Dendritic cell treated with granulocyte-macrophage colony-stimulating factor and Interleukin-4, amounts not matched to agents 40 ng/mL and 50 ng/mL, for 4 days (primary cell): ENCODE measurements at regions not wholly inside any gene's neighbourhood (a gene's known extent, or its start where the extent isn't known, plus 50 kb on each side); places are given as distances from the start of the nearest gene placed in this dataset.
"Not testable (repeated sequence)": the region's sequence is repeated elsewhere in the genome, so short reads cannot be mapped to it uniquely, and the experiment has no call there.

Source experiments
- H3K27ac Mint-ChIP-seq: one replicate; pipeline ENCODE4 v1.8.0; 2022; ENCODE audit warnings: mild to moderate bottlenecking, mixed read lengths
- H3K27me3 Mint-ChIP-seq: one replicate; pipeline ENCODE4 v1.8.0; 2022; ENCODE audit warnings: mild to moderate bottlenecking, mixed read lengths
- H3K36me3 Mint-ChIP-seq: one replicate; pipeline ENCODE4 v1.8.0; 2022; ENCODE audit warnings: low read depth, mixed read lengths
- H3K4me1 Mint-ChIP-seq: one replicate; pipeline ENCODE4 v1.8.0; 2022; ENCODE audit warnings: low read depth, mixed read lengths
- H3K4me3 Mint-ChIP-seq: one replicate; pipeline ENCODE4 v1.8.0; 2022; ENCODE audit warnings: mild to moderate bottlenecking, moderate library complexity, mixed read lengths
- H3K9me3 Mint-ChIP-seq: one replicate; pipeline ENCODE4 v1.8.0; 2022; ENCODE audit warnings: mixed read lengths
- intact Hi-C: fragments of 100-400 bp; cut with micrococcal nuclease; formaldehyde crosslinking; loops from one replicate; pipeline ENCODE4 v1.15.0; 2022

GRCh38 chrX:34377645-34378044 lies 245.5 kb upstream of the FAM47A start:
- H3K27me3 Mint-ChIP-seq = no peaks in the 10 kb centered on the region
- no peaks in the 10 kb centered on the region for H3K4me1 Mint-ChIP-seq
- H3K9me3 Mint-ChIP-seq = no peaks in the 10 kb centered on the region
- no peaks in the 10 kb centered on the region for H3K36me3 Mint-ChIP-seq
- intact Hi-C loops = no loop called here
- no peak overlapping the region for H3K27ac Mint-ChIP-seq
- H3K4me3 Mint-ChIP-seq = no peak overlapping the region

- no peaks in the 10 kb centered on the region for H3K27me3 Mint-ChIP-seq
- intact Hi-C loops = no loop called here
- H3K9me3 Mint-ChIP-seq = no peaks in the 10 kb centered on the region
- H3K36me3 Mint-ChIP-seq = no peaks in the 10 kb centered on the region
- H3K27ac Mint-ChIP-seq = no peak overlapping the region
- no peaks in the 10 kb centered on the region for H3K4me1 Mint-ChIP-seq
- no peak overlapping the region for H3K4me3 Mint-ChIP-seq
Observed at GRCh38 chrX:34371754-34372153, 239.6 kb upstream of the FAM47A start.

GRCh38 chrX:34365471-34365870 lies 233.4 kb upstream of the FAM47A start:
- Mint-ChIP-seq H3K9me3 (no peaks in the 10 kb centered on the region), H3K27me3 (no peaks in the 10 kb centered on the region), H3K36me3 (no peaks in the 10 kb centered on the region), H3K4me3 (no peak overlapping the region), H3K4me1 (no peaks in the 10 kb centered on the region), H3K27ac (no peak overlapping the region)
- intact Hi-C loops = no loop called here

GRCh38 chrX:34350561-34351335 lies 218.6 kb upstream of the FAM47A start:
- no peaks in the 10 kb centered on the region for H3K4me1 Mint-ChIP-seq
- intact Hi-C loops = no loop called here
- no peaks in the 10 kb centered on the region for H3K27me3 Mint-ChIP-seq
- H3K27ac Mint-ChIP-seq = no peak overlapping the region
- no peaks in the 10 kb centered on the region for H3K36me3 Mint-ChIP-seq
- no peak overlapping the region for H3K4me3 Mint-ChIP-seq
- H3K9me3 Mint-ChIP-seq = no peaks in the 10 kb centered on the region

GRCh38 chrX:34343001-34343400 lies 210.9 kb upstream of the FAM47A start:
- no peaks in the 10 kb centered on the region for H3K36me3 Mint-ChIP-seq
- no peak overlapping the region for H3K4me3 Mint-ChIP-seq
- no peaks in the 10 kb centered on the region for H3K4me1 Mint-ChIP-seq
- no peak overlapping the region for H3K27ac Mint-ChIP-seq
- no peaks in the 10 kb centered on the region for H3K27me3 Mint-ChIP-seq
- intact Hi-C loops = no loop called here
- H3K9me3 Mint-ChIP-seq = no peaks in the 10 kb centered on the region

GRCh38 chrX:34341814-34342213 lies 209.7 kb upstream of the FAM47A start:
- Mint-ChIP-seq H3K27me3 (no peaks in the 10 kb centered on the region), H3K27ac (no peak overlapping the region), H3K36me3 (no peaks in the 10 kb centered on the region), H3K9me3 (peaks cover 5% of the 10 kb centered on the region), H3K4me1 (no peaks in the 10 kb centered on the region), H3K4me3 (no peak overlapping the region)
- intact Hi-C loops = no loop called here

GRCh38 chrX:34341258-34341657 lies 209.1 kb upstream of the FAM47A start:
- Mint-ChIP-seq H3K4me3 (no peak overlapping the region), H3K9me3 (peaks cover 9% of the 10 kb centered on the region), H3K27me3 (no peaks in the 10 kb centered on the region), H3K27ac (no peak overlapping the region), H3K4me1 (no peaks in the 10 kb centered on the region), H3K36me3 (no peaks in the 10 kb centered on the region)
- intact Hi-C loops = no loop called here

- H3K4me1 Mint-ChIP-seq = no peaks in the 10 kb centered on the region
- no peaks in the 10 kb centered on the region for H3K27me3 Mint-ChIP-seq
- H3K9me3 Mint-ChIP-seq = peaks cover 9% of the 10 kb centered on the region
- no peak overlapping the region for H3K27ac Mint-ChIP-seq
- no peak overlapping the region for H3K4me3 Mint-ChIP-seq
- intact Hi-C loops = no loop called here
- no peaks in the 10 kb centered on the region for H3K36me3 Mint-ChIP-seq
Observed at GRCh38 chrX:34338046-34338445, 205.9 kb upstream of the FAM47A start.

GRCh38 chrX:34335376-34335775 lies 203.3 kb upstream of the FAM47A start:
- H3K4me3 Mint-ChIP-seq, H3K27me3 Mint-ChIP-seq, H3K4me1 Mint-ChIP-seq, intact Hi-C loops, H3K27ac Mint-ChIP-seq, H3K9me3 Mint-ChIP-seq, H3K36me3 Mint-ChIP-seq: not testable (repeated sequence)

GRCh38 chrX:34332334-34332733 lies 200.2 kb upstream of the FAM47A start:
- H3K9me3 Mint-ChIP-seq = peaks cover 9% of the 10 kb centered on the region
- intact Hi-C loops = no loop called here
- no peak overlapping the region for H3K4me3 Mint-ChIP-seq
- no peaks in the 10 kb centered on the region for H3K36me3 Mint-ChIP-seq
- H3K27ac Mint-ChIP-seq = no peak overlapping the region
- no peaks in the 10 kb centered on the region for H3K4me1 Mint-ChIP-seq
- no peaks in the 10 kb centered on the region for H3K27me3 Mint-ChIP-seq

- Mint-ChIP-seq H3K27ac (no peak overlapping the region), H3K4me3 (no peak overlapping the region), H3K9me3 (no peaks in the 10 kb centered on the region), H3K36me3 (no peaks in the 10 kb centered on the region), H3K27me3 (no peaks in the 10 kb centered on the region), H3K4me1 (no peaks in the 10 kb centered on the region)
- intact Hi-C loops = no loop called here
Observed at GRCh38 chrX:34325460-34325859, 193.3 kb upstream of the FAM47A start.

- H3K9me3 Mint-ChIP-seq, H3K36me3 Mint-ChIP-seq, H3K27me3 Mint-ChIP-seq, H3K4me1 Mint-ChIP-seq, H3K4me3 Mint-ChIP-seq, intact Hi-C loops, H3K27ac Mint-ChIP-seq: not testable (repeated sequence)
Observed at GRCh38 chrX:34320424-34320823, 188.3 kb upstream of the FAM47A start.

- H3K36me3 Mint-ChIP-seq = no peaks in the 10 kb centered on the region
- H3K4me3 Mint-ChIP-seq = no peak overlapping the region
- H3K27ac Mint-ChIP-seq = no peak overlapping the region
- intact Hi-C loops = no loop called here
- H3K9me3 Mint-ChIP-seq = no peaks in the 10 kb centered on the region
- no peaks in the 10 kb centered on the region for H3K4me1 Mint-ChIP-seq
- no peaks in the 10 kb centered on the region for H3K27me3 Mint-ChIP-seq
Observed at GRCh38 chrX:34300871-34301270, 168.8 kb upstream of the FAM47A start.

GRCh38 chrX:34299451-34299967 lies 167.4 kb upstream of the FAM47A start:
- Mint-ChIP-seq H3K9me3 (no peaks in the 10 kb centered on the region), H3K4me3 (no peak overlapping the region), H3K36me3 (no peaks in the 10 kb centered on the region), H3K27ac (no peak overlapping the region), H3K4me1 (no peaks in the 10 kb centered on the region), H3K27me3 (no peaks in the 10 kb centered on the region)
- intact Hi-C loops = loop anchor here (10.0 kb wide), 1 partner anchor 865 kb away; no protein-coding TSS in a partner anchor

- H3K27me3 Mint-ChIP-seq = no peaks in the 10 kb centered on the region
- no peak overlapping the region for H3K27ac Mint-ChIP-seq
- H3K4me1 Mint-ChIP-seq = no peaks in the 10 kb centered on the region
- no peaks in the 10 kb centered on the region for H3K36me3 Mint-ChIP-seq
- intact Hi-C loops = loop anchor here (10.0 kb wide), 1 partner anchor 860 kb away; no protein-coding TSS in a partner anchor
- no peak overlapping the region for H3K4me3 Mint-ChIP-seq
- no peaks in the 10 kb centered on the region for H3K9me3 Mint-ChIP-seq
Observed at GRCh38 chrX:34294665-34295064, 162.6 kb upstream of the FAM47A start.
